SK-N-MC (cell line): ENCODE measurements at regions not wholly inside any gene's neighbourhood (a gene's known extent, or its start where the extent isn't known, plus 50 kb on each side); places are given as distances from the start of the nearest gene placed in this dataset.

Experiments
- DNase-seq: peaks from one replicate; pipeline ENCODE4 v3.0.0-alpha.2; 2011; ENCODE audit warnings: low read depth, low spot score
- H3K27ac ChIP-seq: fragments of 200-600 bp; sonication (generic); 2 replicates; pipeline ENCODE4 v1.5.1; 2016; ENCODE audit warnings: mixed run types
- H3K36me3 ChIP-seq: fragments of 200-600 bp; sonication (generic); 2 replicates; pipeline ENCODE4 v1.6.1; 2017; ENCODE audit warnings: antibody characterized with exemption, low read length, mixed read lengths; ENCODE audit not compliant: insufficient read depth
- H3K4me3 ChIP-seq: fragments of 200-600 bp; sonication (generic); 2 replicates; pipeline ENCODE4 v1.5.1; 2016
- H3K9ac ChIP-seq: fragments of 200-600 bp; sonication (generic); 2 replicates; pipeline ENCODE4 v1.8.0; 2017; ENCODE audit warnings: mixed run types, mixed read lengths; ENCODE audit not compliant: insufficient read length
- H3K9me3 ChIP-seq: fragments of 200-600 bp; sonication (generic); 2 replicates; pipeline ENCODE4 v1.6.1; 2017; ENCODE audit warnings: low read depth, mild to moderate bottlenecking, antibody characterized with exemption, low read length, moderate library complexity, mixed read lengths
- EZH2 ChIP-seq: fragments of 200-600 bp; sonication (generic); IDR thresholded peaks from one replicate; pipeline ENCODE4 v1.6.1; 2017; ENCODE audit warnings: antibody characterized with exemption
- FOXP2 ChIP-seq: optimal IDR thresholded peaks from 2 replicates; pipeline ENCODE3; 2011; ENCODE audit warnings: mild to moderate bottlenecking, moderate library complexity; ENCODE audit not compliant: insufficient read depth; ENCODE audit errors: extremely low read length, control extremely low read depth
- POLR2AphosphoS5 ChIP-seq: IDR thresholded peaks from 2 replicates; pipeline ENCODE4 v1.6.1; 2012; ENCODE audit warnings: mild to moderate bottlenecking, low read depth, low read length, borderline replicate concordance

GRCh38 chr21:17911628-17912027 is 92.5 kb upstream of the C21orf91 start:
- no peak overlapping the region for H3K9ac ChIP-seq
- H3K4me3 ChIP-seq = no peak overlapping the region
- TF ChIP-seq EZH2 (no peak), POLR2AphosphoS5 (no peak), FOXP2 (no peak)
- H3K9me3 ChIP-seq = no peaks in the 10 kb centered on the region
- no peak overlapping the region for H3K27ac ChIP-seq
- H3K36me3 ChIP-seq = no peaks in the 10 kb centered on the region
- no peak for DNase-seq

- Histone ChIP-seq H3K4me3 (no peak overlapping the region), H3K36me3 (no peaks in the 10 kb centered on the region), H3K9me3 (no peaks in the 10 kb centered on the region), H3K9ac (no peak overlapping the region), H3K27ac (no peak overlapping the region)
- DNase-seq = no peak
- no peak for TF ChIP-seq EZH2
- TF ChIP-seq FOXP2 = no peak
- no peak for TF ChIP-seq POLR2AphosphoS5
Observed at GRCh38 chr21:17903929-17904639, 84.9 kb upstream of the C21orf91 start.

- Histone ChIP-seq H3K9me3 (no peaks in the 10 kb centered on the region), H3K9ac (no peak overlapping the region), H3K36me3 (no peaks in the 10 kb centered on the region), H3K27ac (no peak overlapping the region), H3K4me3 (no peak overlapping the region)
- TF ChIP-seq POLR2AphosphoS5 (no peak), EZH2 (no peak), FOXP2 (no peak)
- DNase-seq = peak; percentile 44
Observed at GRCh38 chr21:17903029-17903806, 84.1 kb upstream of the C21orf91 start.

- H3K36me3 ChIP-seq = no peaks in the 10 kb centered on the region
- TF ChIP-seq FOXP2 = no peak
- no peak for DNase-seq
- H3K9me3 ChIP-seq = no peaks in the 10 kb centered on the region
- no peak overlapping the region for H3K4me3 ChIP-seq
- H3K27ac ChIP-seq = no peak overlapping the region
- H3K9ac ChIP-seq = no peak overlapping the region
Observed at GRCh38 chr21:17901458-17902079, 82.4 kb upstream of the C21orf91 start.

GRCh38 chr21:17900990-17901385 is 81.8 kb upstream of the C21orf91 start:
- Histone ChIP-seq H3K9me3 (no peaks in the 10 kb centered on the region), H3K27ac (no peak overlapping the region), H3K4me3 (no peak overlapping the region), H3K36me3 (no peaks in the 10 kb centered on the region), H3K9ac (no peak overlapping the region)
- TF ChIP-seq FOXP2 = no peak
- no peak for TF ChIP-seq EZH2
- TF ChIP-seq POLR2AphosphoS5 = no peak
- no peak for DNase-seq

GRCh38 chr21:17900281-17900989 is 81.3 kb upstream of the C21orf91 start:
- Histone ChIP-seq H3K27ac (no peak overlapping the region), H3K4me3 (no peak overlapping the region), H3K36me3 (no peaks in the 10 kb centered on the region), H3K9ac (no peak overlapping the region), H3K9me3 (no peaks in the 10 kb centered on the region)
- TF ChIP-seq POLR2AphosphoS5 = no peak
- TF ChIP-seq FOXP2 = no peak
- no peak for TF ChIP-seq EZH2
- DNase-seq = no peak

- Histone ChIP-seq H3K4me3 (no peak overlapping the region), H3K9me3 (no peaks in the 10 kb centered on the region), H3K9ac (no peak overlapping the region), H3K36me3 (no peaks in the 10 kb centered on the region), H3K27ac (no peak overlapping the region)
- TF ChIP-seq EZH2 (no peak), FOXP2 (no peak), POLR2AphosphoS5 (no peak)
- DNase-seq = no peak
Observed at GRCh38 chr21:17889171-17889570, 70.0 kb upstream of the C21orf91 start.

GRCh38 chr21:17869115-17869514 is 50.0 kb upstream of the C21orf91 start:
- Histone ChIP-seq H3K9ac (no peak overlapping the region), H3K9me3 (no peaks in the 10 kb centered on the region), H3K4me3 (no peak overlapping the region), H3K36me3 (no peaks in the 10 kb centered on the region), H3K27ac (no peak overlapping the region)
- no peak for DNase-seq
- no peak for TF ChIP-seq EZH2
- TF ChIP-seq POLR2AphosphoS5 = no peak
- no peak for TF ChIP-seq FOXP2
